Stimulated activated naive CD8-positive, alpha-beta T cell treated with anti-CD3 and anti-CD28 coated beads, Interleukin-15, Interleukin-2, amounts not matched to agents 100 U/mL and 50 U/mL, for 24 hours (primary cell): ENCODE measurements at regions not wholly inside any gene's neighbourhood (a gene's known extent, or its start where the extent isn't known, plus 50 kb on each side); places are given as distances from the start of the nearest gene placed in this dataset.

Source experiments
- ATAC-seq: fragments of 150-1000 bp; cut with Tn5 transposase; one replicate; pipeline ENCODE4 v1.10.0; 2021
- DNase-seq: peaks from one replicate; pipeline ENCODE4 v3.0.0; 2021

DNA sequence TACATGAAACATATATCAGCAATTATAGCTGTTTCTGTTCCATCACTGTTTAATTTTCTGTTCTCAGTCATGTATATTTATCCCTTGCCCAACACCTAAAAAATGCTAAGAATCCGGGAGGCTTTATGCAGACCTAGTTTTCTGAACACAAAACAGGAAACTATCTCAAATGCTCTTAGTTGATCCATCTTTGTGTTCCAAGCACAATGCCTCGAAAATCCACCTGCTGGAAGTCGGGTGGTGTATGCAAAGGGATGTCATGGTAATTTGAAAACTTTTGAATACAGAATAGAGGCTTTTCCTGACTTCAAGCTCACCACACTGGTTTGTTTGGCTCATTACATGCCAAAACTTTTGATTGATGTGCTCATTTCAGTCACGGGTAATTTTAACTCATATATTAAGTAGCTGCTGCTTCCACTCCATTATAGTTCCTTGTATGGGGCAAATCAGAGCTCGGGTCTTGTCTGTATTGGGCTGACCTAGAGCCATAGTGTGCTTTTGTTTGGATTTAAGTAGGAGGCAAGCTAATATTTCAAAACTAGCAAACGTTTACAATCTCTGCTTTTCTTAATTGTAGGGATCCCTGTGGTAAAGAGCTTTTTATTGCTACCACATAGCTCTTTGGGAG, 646.5 kb upstream of the EPHA7 start:
- ATAC-seq (no peak), DNase-seq (no peak)

DNA sequence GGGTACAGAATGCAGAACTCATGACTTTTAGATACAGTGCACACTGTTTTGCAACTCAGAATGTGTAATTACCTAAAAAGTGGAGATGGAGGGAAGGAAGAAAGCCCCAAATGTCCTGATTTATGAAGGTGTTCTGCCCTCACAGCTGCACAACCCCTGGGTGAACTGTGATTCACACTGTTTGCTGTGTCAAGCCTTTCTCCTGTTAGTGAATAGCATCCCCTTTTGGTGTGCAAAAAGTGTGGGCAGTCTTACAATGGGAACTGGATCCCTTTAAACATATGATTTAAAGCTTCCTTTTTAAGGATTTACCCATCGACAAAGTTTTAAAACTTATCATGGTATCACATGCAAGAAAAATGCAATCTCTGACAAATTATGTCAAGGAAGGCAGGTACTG, 633.4 kb upstream of the EPHA7 start:
- DNase-seq (no peak), ATAC-seq (no peak)

DNA sequence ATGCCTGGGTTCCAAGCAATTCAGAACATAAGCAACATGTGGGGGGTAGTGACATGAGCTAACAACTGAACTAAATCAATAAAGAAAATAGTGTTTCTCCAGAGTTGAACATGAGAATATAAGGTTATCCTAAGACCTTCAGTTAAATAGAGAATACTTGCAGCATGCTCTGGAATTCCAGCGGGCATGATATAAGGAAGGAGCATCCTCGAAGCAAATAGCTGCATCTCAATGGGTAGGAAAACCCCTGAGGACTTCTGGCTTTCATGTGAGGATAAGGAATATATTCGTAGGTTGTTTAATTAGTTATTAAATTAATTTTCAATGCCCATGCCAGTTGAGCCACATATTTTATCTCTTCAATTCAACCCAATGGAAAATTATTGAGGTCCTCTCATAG, 631.2 kb upstream of the EPHA7 start:
- ATAC-seq = no peak
- DNase-seq = no peak

DNA sequence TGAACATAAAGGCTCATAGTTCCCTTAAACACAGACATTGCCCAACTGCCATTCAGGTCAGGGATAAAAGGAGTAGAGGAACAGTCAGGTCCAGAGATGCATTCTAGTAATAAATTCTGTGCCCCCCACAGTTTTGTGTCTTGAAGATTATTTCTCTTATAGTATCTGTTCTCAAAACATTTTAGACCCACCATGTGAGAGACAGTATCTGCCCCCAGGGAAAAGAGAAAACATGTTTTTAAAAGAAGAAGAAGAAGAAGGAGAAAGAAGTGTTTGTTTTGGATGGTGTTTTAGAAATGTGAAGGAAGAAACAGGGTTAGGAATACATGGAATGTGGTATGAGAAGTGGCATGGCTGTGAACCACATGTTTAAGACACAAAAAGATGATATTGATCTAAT, 629.6 kb upstream of the EPHA7 start:
- no peak for ATAC-seq

DNA sequence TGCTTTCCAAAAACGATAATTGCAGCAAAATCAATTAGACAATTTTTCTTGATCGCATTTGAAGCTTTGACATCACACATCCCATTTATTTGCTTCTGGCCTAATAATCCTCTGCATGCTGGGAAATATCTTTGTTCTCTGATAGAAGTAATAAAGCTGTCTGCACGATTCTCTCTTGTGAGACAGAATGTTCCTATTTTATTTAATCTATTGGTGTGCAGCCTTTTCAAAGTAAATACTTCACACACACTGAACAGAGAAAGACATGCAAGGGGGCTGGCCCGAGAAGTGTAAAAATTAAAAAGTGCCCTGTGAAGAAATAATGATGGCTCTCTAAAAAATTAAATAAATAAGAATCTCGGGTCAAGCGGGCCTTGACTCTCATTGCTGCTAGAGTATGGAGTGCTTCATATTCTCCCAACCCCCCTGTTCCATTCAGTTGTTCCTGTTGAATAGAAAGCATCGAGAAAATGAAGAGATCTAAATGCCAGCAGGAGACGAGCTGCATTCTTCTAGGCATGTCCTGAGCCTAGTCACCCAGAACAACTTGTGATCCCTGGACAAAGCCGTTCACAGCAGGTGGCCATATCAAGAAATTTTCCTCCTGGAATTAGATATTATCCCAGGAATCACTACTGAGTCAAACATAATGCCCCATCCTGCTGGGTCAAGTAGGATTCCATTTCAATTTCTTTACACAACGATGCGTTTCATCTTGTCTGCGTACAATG, 625.9 kb upstream of the EPHA7 start:
- no peak for ATAC-seq
- DNase-seq = no peak

More for the DNA sequence above, 629.6 kb upstream of the EPHA7 start:
- DNase-seq = no peak

DNA sequence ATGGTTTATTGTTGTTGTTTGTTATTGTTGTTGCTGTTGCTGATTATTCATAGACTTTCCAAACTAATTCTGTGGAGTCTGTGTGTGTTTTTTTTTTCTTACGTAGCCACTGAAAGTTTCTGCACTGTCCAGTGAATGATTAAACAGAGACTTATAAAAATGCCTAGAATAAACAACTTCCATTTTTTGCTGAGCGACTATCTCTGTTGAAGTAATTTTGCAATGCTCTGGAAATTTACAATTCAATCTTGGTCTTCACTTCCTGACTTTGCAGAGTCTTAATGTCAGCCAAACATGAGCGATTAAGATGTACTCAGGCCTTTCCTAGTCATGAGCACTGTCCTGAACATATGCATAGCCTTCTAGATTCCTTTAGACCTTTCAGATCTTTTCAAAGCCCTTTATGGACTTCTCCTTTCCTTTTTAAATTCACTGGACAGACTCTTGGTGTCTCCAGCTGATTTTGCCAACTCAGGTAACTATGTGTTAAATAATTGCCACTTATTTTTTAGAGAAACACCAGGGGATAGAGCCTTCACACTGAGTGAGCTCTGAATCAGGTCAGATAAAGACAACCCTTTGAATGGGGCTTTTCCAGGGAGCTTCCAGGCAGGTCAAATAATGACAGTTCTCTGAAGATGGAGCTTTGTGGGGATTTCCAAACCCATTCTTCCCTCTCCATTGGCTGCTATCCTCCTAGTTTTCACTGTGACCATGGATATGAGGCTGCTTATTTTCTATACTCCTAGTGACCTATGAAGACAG, 622.8 kb upstream of the EPHA7 start:
- ATAC-seq = no peak

DNA sequence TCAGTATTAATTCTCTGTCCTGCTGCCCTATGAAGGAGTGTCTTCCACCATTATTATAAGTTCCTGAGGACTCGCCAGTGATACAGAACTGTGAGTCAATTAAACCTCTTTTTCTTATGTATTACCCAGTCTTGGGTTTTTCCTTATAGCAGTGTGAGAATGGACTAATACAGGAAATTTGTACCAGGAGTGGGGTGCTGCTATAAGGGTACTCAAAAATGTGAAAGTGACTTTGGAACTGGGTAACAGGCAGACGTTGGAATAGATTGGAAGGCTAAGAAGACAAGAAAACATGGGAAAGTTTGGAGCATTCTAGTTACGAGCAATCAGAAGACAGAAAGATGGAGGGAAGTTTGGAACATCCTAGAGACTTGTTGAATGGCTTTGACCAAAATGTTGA, 616.7 kb upstream of the EPHA7 start:
- DNase-seq = no peak
- no peak for ATAC-seq

More for the DNA sequence above, 622.8 kb upstream of the EPHA7 start:
- DNase-seq = no peak

DNA sequence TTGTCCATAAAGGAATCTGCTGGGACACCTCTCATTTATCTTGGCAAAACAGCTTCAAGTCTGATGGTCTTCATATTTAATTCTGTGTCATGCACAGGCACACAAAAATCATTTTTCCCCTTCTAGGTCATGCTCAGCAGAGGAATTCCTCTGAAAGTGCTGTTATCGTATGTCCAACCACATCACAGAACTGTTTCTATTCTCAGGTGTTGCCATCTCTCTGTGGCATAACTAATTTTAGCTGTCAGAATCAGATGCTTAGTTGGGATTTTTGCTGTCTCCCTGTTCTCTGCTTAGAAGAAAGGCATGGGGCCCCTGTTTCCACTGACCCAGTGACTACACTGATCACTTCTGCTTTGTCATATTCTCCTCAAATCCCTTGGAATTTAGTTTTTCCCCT, 608.0 kb upstream of the EPHA7 start:
- ATAC-seq (no peak), DNase-seq (no peak)

DNA sequence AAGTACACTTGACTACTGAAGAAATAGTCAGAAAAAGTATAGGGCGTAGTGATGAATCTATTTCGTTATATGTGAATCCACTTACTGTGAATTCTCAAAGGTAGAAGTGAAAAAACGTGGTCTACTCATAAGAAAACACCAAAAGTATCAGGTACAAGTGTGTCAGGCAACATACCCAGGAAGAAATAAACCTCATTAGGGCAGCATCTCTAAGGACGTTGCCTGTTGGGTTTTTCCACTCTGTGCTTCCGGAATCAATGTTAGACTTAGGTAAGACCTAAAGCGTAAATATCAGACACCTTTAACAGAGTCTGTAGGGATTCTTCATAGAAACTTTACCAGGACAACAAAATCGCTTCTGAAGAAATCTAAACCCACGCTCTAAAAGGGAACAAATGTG, 607.2 kb upstream of the EPHA7 start:
- ATAC-seq (no peak), DNase-seq (no peak)

DNA sequence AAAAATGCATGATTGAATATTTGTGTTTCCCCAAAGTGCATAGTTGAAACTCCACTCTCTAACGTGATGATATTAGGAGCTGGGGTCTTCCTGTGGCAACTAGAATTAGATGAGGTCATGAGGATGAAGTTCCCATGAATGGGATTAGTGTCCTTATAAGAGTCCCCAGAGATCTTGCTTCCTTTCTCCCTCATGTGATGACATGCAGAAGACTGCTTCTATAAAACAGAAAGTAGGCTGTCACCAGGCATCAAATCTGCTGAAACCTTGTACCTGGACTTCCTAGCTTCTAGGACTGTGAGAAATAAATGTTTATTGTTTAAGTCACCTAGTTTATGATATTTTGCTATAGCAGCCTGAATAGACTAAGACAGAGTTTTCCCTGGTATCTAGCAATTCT, 586.5 kb upstream of the EPHA7 start:
- ATAC-seq (no peak), DNase-seq (no peak)

DNA sequence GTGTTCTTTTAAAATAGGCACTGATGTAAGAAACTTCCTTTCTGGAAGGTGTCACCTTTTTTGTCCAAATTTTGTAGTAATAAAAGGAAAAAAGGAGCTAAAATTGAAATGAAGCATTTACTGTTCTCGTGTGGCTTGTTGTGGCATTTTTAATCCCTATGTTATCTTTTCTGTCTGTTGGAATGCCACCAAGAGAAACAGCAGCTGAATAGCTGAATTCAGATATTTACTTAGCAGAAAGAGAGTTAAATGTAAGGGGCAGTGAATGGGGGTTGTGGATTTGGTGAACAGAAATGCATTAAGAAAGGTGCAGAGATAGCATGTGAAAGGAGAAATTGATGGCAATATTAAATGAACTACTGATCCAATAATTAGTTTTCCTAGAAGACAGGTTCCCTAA, 573.6 kb upstream of the EPHA7 start:
- no peak for ATAC-seq
- no peak for DNase-seq

DNA sequence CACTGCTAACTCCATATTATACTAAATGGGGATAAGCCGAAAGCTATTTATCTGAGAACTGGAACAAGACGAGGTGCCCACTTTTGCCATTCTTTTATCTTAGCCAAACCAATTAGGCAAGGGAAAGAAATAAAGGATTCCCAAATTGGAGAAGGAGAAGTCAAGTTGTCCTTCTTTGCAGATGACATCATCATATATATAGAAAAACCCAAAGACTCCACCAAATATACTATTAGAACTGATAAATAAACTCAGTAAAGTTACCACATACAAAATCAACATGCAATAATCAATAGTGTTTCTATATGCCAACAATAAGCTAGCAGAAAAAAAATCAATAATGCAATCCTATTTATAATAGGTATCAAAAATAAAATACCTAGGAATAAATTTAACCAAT, 570.3 kb upstream of the EPHA7 start:
- ATAC-seq (no peak), DNase-seq (no peak)

DNA sequence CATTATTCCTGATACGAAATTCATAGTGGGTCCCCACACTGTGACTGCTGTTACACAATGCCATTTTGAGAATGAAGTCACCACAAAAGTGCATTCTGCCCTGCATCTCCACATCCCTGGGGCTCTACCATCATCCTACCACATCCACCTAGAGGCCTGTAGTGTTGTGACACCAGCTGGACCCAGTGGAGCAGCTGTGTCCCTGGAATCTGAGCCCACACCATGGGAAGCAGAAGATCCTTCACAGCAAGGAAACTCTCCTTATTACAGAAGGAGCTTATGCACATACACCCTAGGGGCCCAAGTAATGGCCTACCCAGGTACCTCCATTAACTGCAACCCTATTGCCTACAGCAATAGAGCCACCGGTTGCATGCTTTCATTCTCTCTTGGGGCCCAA, 566.6 kb upstream of the EPHA7 start:
- no peak for ATAC-seq
- DNase-seq = no peak

DNA sequence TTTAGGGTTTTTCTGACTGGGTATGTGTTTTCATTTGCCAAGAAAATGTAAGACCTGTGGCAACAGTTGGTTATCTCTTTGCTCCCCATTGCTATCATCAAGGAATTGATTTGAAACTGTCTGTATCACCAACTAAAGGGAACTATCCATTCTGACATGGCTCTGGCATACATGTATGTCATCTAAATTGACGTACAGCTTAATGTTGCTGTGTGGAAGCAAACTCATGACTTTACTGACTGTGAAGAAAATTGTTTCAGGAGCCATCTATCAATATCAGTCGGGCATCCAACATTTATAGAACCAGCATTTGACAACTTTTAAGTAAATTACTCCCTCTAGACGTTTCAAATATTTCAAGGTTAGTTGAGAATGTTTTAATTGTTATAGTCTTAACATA, 555.8 kb upstream of the EPHA7 start:
- DNase-seq (no peak), ATAC-seq (no peak)

DNA sequence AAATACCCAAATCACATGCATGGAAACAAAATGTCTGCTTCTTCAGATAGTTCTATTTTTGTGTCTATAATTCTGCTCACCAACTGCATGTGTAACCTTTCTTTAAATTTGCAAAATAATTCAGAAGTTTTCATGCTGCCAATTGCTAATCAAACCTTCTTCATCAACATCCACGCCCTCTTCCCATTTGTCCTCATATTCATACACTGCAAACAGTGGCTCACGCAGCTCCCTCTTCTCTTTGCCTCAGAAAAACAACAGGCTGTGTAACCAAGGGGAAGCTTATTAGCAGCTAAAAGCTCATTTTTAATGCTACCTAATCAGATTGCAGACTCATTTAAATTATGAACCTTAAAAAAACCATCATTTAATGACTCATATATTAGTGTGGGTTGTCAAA, 555.0 kb upstream of the EPHA7 start:
- DNase-seq = no peak
- ATAC-seq = no peak

DNA sequence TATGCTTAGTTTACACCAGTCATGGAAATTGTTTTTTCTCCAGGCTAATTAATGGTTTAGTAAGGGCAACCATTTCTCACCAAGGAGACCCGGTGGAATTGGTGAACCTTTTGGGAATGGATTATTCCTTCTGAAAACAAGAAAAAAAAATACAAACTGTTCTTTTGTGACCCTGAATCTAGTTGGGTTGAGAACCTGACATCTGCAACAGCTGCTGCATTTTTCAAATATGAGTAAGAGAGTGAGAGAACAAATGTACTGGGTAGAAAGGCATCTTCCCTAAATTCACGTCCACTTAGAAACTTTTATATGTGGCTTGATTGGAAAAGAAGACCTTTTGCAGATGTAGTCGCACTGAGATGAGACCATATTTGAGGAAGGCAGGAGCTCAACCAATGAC, 553.4 kb upstream of the EPHA7 start:
- DNase-seq (no peak), ATAC-seq (no peak)

DNA sequence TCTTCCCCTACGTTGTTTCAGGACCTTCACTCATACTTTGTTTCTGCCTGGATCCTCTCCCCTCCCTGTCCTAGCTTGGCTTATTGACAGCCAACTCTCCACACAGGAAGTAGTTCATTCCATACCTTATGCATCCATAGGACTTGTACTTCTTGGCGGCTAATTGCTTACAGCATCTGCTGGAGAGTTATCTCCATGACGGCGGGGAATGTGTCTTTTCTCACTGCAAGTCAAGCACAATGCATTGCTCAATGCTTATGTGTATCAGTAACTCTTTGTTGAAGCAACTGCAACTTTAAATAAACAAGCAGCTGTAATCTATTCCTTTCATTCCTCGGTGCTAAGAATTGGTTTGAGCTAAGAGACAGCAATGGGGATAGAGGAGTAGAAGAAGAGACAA, 551.3 kb upstream of the EPHA7 start:
- no peak for DNase-seq
- no peak for ATAC-seq

DNA sequence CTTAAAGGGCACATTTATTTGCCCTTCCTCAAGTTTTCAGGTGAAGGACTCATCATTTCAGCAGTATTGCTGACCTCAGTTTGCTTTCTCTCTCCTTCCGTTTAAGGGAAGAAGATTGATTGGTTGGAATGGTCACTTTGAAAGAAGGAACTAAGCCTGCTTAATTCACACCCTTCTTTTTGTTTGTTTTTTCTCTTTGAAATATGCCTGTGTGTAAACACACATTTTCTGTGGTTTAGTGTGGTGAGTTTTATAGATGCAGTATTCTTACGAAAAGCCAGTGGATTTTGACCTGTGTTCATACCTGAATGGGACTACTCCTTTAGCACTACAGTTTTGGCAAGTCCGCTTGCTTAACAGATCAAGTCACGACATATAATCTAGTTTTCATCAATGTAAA, 548.8 kb upstream of the EPHA7 start:
- no peak for ATAC-seq
- no peak for DNase-seq

DNA sequence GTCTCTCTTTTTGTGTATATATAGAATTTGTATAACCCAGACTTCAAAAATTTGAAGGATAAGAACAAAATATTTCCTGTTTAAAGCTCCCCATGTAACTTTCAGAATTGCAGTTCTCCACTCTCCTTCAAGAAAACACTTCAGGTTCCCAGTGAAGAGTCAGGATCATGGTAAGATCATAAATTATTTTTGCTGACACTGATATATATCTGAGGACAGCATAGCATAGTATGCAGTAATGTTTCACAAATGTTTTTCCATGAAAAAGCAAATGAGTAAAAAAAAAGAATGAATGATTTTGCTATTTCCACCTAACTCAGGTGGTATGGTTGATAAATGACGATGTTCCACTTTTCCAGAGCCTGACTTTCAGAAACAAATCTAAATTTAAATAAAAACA, 545.6 kb upstream of the EPHA7 start:
- DNase-seq = no peak
- no peak for ATAC-seq

DNA sequence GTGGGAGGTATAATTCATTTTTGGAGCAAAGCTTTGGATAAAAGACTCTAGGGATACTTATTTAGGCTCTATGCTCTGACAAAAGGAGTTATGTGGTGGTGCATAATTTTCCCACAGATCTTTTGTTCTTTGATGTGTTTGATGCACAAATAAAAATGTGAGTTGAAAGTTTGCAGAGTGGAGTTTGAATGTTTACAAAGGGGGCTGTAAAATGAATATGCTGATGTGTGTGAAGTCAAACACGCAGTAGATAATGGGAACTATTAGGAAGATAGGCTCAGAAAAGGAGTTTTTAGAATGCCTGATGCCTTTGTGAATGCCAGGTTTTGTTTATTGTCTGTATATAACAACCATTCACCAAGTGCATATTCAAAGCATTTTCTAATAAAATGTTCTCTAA, 545.0 kb upstream of the EPHA7 start:
- DNase-seq (no peak), ATAC-seq (no peak)

DNA sequence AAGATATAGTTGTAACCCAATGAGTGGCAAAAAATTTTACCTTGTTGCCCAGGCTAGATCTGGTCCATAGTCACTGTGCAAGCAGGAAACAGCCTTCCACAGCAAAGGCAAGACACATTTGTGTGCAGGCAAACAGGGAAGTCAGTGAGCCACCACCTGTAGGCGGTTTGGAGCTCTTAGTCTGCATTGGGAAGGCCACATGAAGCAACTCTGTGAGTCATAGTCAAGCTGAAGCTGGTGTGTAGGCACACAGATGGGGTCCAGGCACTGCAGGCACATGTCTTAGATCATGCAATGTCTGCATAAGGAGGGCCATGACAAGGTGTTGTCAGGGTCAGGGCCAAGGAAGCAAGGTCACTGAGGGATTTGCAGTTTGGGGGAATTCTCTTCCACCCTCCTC, 543.2 kb upstream of the EPHA7 start:
- DNase-seq = no peak
- no peak for ATAC-seq

DNA sequence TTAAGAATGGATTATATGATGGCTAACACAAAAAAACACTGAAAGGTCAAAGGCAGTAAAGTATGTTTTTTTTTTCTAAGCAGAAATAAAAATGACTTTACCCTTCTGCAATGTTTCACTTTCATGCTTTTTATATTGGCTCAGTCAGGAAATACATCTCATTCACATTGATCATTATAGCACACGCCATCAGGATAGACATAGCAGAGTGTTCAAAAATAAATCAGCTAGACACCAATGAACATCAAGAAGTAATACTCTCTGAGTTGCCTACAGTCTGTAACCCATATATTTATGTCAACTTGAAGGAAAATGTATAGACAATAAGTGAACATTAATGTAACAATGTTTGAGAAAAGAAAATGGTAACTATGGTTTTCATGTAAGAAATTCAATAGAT, 535.2 kb upstream of the EPHA7 start:
- ATAC-seq = no peak
- DNase-seq = no peak

DNA sequence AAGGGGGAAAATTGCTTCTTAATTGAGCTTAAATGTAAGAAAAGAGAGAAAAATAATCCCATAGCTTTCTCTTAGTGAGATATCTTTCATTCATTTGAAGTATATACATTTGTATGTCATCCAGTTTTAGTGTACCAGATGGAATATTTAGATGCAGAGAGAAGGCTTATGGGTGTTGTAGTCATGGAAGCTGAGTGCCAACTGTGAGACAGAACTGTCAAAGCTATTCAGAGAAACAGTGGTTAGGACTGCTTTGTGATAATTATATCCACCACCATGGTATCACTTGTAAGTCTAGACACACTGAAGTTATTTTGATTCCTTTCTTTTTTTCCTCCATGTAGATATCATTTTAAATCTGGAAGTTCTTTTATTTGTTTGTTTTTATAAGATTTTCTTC, 524.3 kb upstream of the EPHA7 start:
- DNase-seq = no peak
- no peak for ATAC-seq

DNA sequence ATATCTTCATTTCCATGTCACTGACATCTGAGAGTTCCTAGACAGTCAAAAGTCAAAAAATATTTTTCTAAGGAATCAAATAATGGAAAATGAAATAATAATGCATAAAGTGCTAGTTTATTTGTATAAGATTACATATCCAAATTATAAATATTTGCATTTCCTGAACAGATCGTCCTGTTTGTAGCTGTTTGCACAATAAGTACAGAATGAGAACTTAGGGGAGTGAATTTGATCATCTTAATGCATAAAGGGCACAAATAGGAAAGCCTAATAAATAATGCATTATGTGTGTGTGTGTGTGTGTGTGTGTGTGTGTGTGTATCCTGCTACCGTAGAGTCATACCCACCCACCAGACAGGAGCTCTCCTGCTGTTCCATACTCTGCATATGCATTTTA, 521.0 kb upstream of the EPHA7 start:
- ATAC-seq (no peak), DNase-seq (no peak)
